SK-N-SH treated with all-trans-retinoic acid at 6 μM for 48 hours (cell line): ENCODE measurements at regions not wholly inside any gene's neighbourhood (a gene's known extent, or its start where the extent isn't known, plus 50 kb on each side); places are given as distances from the start of the nearest gene placed in this dataset.

Experiments
- ATAC-seq: fragments of 200-7000 bp; cut with Tn5 transposase; 3 replicates; pipeline ENCODE4 v1.9.1; 2020; ENCODE audit warnings: mild to moderate bottlenecking, moderate library complexity
- ARNTL ChIP-seq: fragments of 450-650 bp; formaldehyde crosslinking; IDR thresholded peaks from 2 replicates; pipeline ENCODE4 v1.5.0; 2020; ENCODE audit warnings: low read depth, mild to moderate bottlenecking, moderate library complexity, borderline replicate concordance
- BACH2 ChIP-seq: fragments of 250-450 bp; sonication (Bioruptor Pico); IDR thresholded peaks from 2 replicates; pipeline ENCODE4 v1.9.0; 2021; ENCODE audit warnings: mild to moderate bottlenecking, borderline replicate concordance
- CSRNP3 ChIP-seq: fragments of 250-450 bp; sonication (Bioruptor Pico); IDR thresholded peaks from 2 replicates; pipeline ENCODE4 v1.5.1; 2021; ENCODE audit warnings: mild to moderate bottlenecking, moderate library complexity
- ESRRG ChIP-seq: fragments of 250-450 bp; sonication (Bioruptor Pico); IDR thresholded peaks from 2 replicates; pipeline ENCODE4 v1.6.1; 2021; ENCODE audit warnings: mild to moderate bottlenecking
- GLIS3 ChIP-seq: fragments of 250-450 bp; sonication (Bioruptor Pico); IDR thresholded peaks from 2 replicates; pipeline ENCODE4 v1.5.0; 2020; ENCODE audit warnings: mild to moderate bottlenecking, moderate library complexity
- ISL1 ChIP-seq: fragments of 250-450 bp; sonication (Bioruptor Pico); IDR thresholded peaks from 2 replicates; pipeline ENCODE4 v2.1.2; 2022; ENCODE audit warnings: mild to moderate bottlenecking, moderate library complexity
- PATZ1 ChIP-seq: fragments of 250-450 bp; sonication (Bioruptor Pico); IDR thresholded peaks from 2 replicates; pipeline ENCODE4 v1.8.0; 2020; ENCODE audit warnings: mild to moderate bottlenecking, moderate library complexity, borderline replicate concordance
- PPARA ChIP-seq: fragments of 250-450 bp; sonication (Bioruptor Pico); IDR thresholded peaks from 2 replicates; pipeline ENCODE4 v1.5.0; 2020; ENCODE audit warnings: mild to moderate bottlenecking, borderline replicate concordance
- RARB ChIP-seq: fragments of 250-450 bp; sonication (Bioruptor Pico); IDR thresholded peaks from 2 replicates; pipeline ENCODE4 v1.8.0; 2021; ENCODE audit warnings: mild to moderate bottlenecking, moderate library complexity
- SNAI2 ChIP-seq: fragments of 250-450 bp; sonication (Bioruptor Pico); IDR thresholded peaks from 2 replicates; pipeline ENCODE4 v1.5.0; 2020; ENCODE audit warnings: mild to moderate bottlenecking, moderate library complexity
- TCF4 ChIP-seq: fragments of 250-450 bp; sonication (Bioruptor Pico); IDR thresholded peaks from 2 replicates; pipeline ENCODE4 v1.8.0; 2021; ENCODE audit warnings: mild to moderate bottlenecking, moderate library complexity, borderline replicate concordance
- TOX ChIP-seq: fragments of 250-450 bp; sonication (Bioruptor Pico); IDR thresholded peaks from 2 replicates; pipeline ENCODE4 v1.8.0; 2021; ENCODE audit warnings: mild to moderate bottlenecking, moderate library complexity, borderline replicate concordance
- ZFP30 ChIP-seq: fragments of 450-650 bp; formaldehyde crosslinking; IDR thresholded peaks from 2 replicates; pipeline ENCODE4 v1.5.0; 2022; ENCODE audit warnings: mild to moderate bottlenecking, moderate library complexity
- ZNF565 ChIP-seq: fragments of 450-650 bp; formaldehyde crosslinking; conservative IDR thresholded peaks from 2 replicates; pipeline ENCODE4 v1.5.0; 2020; ENCODE audit warnings: low read depth, mild to moderate bottlenecking, moderate library complexity
- ZNF8 ChIP-seq: fragments of 450-650 bp; formaldehyde crosslinking; IDR thresholded peaks from 2 replicates; pipeline ENCODE4 v1.5.0; 2020; ENCODE audit warnings: mild to moderate bottlenecking, moderate library complexity
- TF ChIP-seq, protein P1 (sequence below): fragments of 250-450 bp; sonication (Bioruptor Pico); IDR thresholded peaks from 2 replicates; pipeline ENCODE4 v1.5.0; 2020; ENCODE audit warnings: mild to moderate bottlenecking, moderate library complexity
- TF ChIP-seq, protein P2 (sequence below): fragments of 250-450 bp; sonication (Bioruptor Pico); IDR thresholded peaks from 2 replicates; pipeline ENCODE4 v1.8.0; 2021; ENCODE audit warnings: low read depth, mild to moderate bottlenecking, moderate library complexity, borderline replicate concordance

GRCh38 chr10:36474456-36474855 is 650.9 kb upstream of the ANKRD30A start:
- no peak for ATAC-seq
- TF ChIP-seq ZNF8, result no peak
- no peak for TF ChIP-seq ZNF565
- TF ChIP-seq ARNTL (CRISPR knock-in tag), result no peak
- no peak for TF ChIP-seq PPARA (CRISPR knock-in tag)
- TF ChIP-seq PATZ1 (CRISPR knock-in tag), result no peak
- no peak for TF ChIP-seq SNAI2
- TF ChIP-seq, protein P1, sequence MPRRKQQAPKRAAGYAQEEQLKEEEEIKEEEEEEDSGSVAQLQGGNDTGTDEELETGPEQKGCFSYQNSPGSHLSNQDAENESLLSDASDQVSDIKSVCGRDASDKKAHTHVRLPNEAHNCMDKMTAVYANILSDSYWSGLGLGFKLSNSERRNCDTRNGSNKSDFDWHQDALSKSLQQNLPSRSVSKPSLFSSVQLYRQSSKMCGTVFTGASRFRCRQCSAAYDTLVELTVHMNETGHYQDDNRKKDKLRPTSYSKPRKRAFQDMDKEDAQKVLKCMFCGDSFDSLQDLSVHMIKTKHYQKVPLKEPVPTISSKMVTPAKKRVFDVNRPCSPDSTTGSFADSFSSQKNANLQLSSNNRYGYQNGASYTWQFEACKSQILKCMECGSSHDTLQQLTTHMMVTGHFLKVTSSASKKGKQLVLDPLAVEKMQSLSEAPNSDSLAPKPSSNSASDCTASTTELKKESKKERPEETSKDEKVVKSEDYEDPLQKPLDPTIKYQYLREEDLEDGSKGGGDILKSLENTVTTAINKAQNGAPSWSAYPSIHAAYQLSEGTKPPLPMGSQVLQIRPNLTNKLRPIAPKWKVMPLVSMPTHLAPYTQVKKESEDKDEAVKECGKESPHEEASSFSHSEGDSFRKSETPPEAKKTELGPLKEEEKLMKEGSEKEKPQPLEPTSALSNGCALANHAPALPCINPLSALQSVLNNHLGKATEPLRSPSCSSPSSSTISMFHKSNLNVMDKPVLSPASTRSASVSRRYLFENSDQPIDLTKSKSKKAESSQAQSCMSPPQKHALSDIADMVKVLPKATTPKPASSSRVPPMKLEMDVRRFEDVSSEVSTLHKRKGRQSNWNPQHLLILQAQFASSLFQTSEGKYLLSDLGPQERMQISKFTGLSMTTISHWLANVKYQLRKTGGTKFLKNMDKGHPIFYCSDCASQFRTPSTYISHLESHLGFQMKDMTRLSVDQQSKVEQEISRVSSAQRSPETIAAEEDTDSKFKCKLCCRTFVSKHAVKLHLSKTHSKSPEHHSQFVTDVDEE (CRISPR knock-in tag), result no peak
- TF ChIP-seq, protein P2, sequence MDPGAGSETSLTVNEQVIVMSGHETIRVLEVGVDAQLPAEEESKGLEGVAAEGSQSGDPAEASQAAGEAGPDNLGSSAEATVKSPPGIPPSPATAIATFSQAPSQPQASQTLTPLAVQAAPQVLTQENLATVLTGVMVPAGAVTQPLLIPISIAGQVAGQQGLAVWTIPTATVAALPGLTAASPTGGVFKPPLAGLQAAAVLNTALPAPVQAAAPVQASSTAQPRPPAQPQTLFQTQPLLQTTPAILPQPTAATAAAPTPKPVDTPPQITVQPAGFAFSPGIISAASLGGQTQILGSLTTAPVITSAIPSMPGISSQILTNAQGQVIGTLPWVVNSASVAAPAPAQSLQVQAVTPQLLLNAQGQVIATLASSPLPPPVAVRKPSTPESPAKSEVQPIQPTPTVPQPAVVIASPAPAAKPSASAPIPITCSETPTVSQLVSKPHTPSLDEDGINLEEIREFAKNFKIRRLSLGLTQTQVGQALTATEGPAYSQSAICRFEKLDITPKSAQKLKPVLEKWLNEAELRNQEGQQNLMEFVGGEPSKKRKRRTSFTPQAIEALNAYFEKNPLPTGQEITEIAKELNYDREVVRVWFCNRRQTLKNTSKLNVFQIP (CRISPR knock-in tag), result no peak
- TF ChIP-seq ESRRG (CRISPR knock-in tag), result no peak
- no peak for TF ChIP-seq ZFP30 (CRISPR knock-in tag)
- TF ChIP-seq TCF4 (CRISPR knock-in tag), result no peak
- no peak for TF ChIP-seq GLIS3 (CRISPR knock-in tag)
- TF ChIP-seq, all 23 proteins: peak for 0

GRCh38 chr10:36473122-36473521 is 652.3 kb upstream of the ANKRD30A start:
- no peak for TF ChIP-seq ISL1 (CRISPR knock-in tag)
- TF ChIP-seq ZNF8, result no peak
- TF ChIP-seq CSRNP3 (CRISPR knock-in tag), result no peak
- no peak for TF ChIP-seq ESRRG (CRISPR knock-in tag)
- TF ChIP-seq PPARA (CRISPR knock-in tag), result no peak
- TF ChIP-seq, protein P1 (CRISPR knock-in tag), result no peak
- TF ChIP-seq ARNTL (CRISPR knock-in tag), result no peak
- no peak for TF ChIP-seq BACH2 (CRISPR knock-in tag)
- TF ChIP-seq TOX (CRISPR knock-in tag), result no peak
- TF ChIP-seq SNAI2, result no peak
- TF ChIP-seq PATZ1 (CRISPR knock-in tag), result no peak
- no peak for TF ChIP-seq TCF4 (CRISPR knock-in tag)
- no peak for TF ChIP-seq RARB (CRISPR knock-in tag)
- TF ChIP-seq ZFP30 (CRISPR knock-in tag), result no peak
- ATAC-seq, result no peak
